OCI-LY3 (cell line): ENCODE measurements at regions not wholly inside any gene's neighbourhood (a gene's known extent, or its start where the extent isn't known, plus 50 kb on each side); places are given as distances from the start of the nearest gene placed in this dataset.

ENCODE experiments used
- H2AFZ ChIP-seq: fragments of 200-600, 300-600 bp; shearing (Covaris generic); 2 replicates; pipeline ENCODE4 v1.6.0; 2014; ENCODE audit warnings: antibody characterized with exemption, low read depth, low read length
- H3K27ac ChIP-seq: fragments of 200-600, 300-600 bp; sonication (generic); 2 replicates; pipeline ENCODE4 v1.5.1; 2014; ENCODE audit warnings: mild to moderate bottlenecking, low read length, moderate library complexity, mixed read lengths
- H3K27me3 ChIP-seq: fragments of 200-600, 300-600 bp; sonication (generic); 2 replicates; pipeline ENCODE4 v1.6.1; 2014; ENCODE audit warnings: low read depth, low read length, mixed read lengths
- H3K36me3 ChIP-seq: fragments of 200-600, 300-600 bp; sonication (generic); replicated peaks from 2 replicates; pipeline ENCODE3; 2014; ENCODE audit warnings: low read depth, low read length, mixed read lengths
- H3K4me1 ChIP-seq: fragments of 300-600, 200-600 bp; sonication (generic); 2 replicates; pipeline ENCODE4 v1.6.1; 2014; ENCODE audit warnings: low read length, mixed read lengths
- H3K4me2 ChIP-seq: fragments of 200-600, 300-600 bp; sonication (generic); 2 replicates; pipeline ENCODE4 v1.6.1; 2014; ENCODE audit warnings: low read length, mixed read lengths
- H3K4me3 ChIP-seq: fragments of 300-600, 200-600 bp; sonication (generic); 2 replicates; pipeline ENCODE4 v1.5.1; 2014; ENCODE audit warnings: antibody characterized with exemption, mild to moderate bottlenecking, low read length, moderate library complexity
- H3K79me2 ChIP-seq: fragments of 300-600, 200-600 bp; shearing (Covaris generic); 2 replicates; pipeline ENCODE4 v1.6.1; 2014; ENCODE audit warnings: mild to moderate bottlenecking, low read length, mixed read lengths
- H3K9ac ChIP-seq: fragments of 300-600, 200-600 bp; shearing (Covaris generic); 2 replicates; pipeline ENCODE4 v1.6.0; 2014; ENCODE audit warnings: mild to moderate bottlenecking, low read length, moderate library complexity
- H3K9me3 ChIP-seq: fragments of 200-600, 300-600 bp; shearing (Covaris generic); 2 replicates; pipeline ENCODE4 v1.6.1; 2014; ENCODE audit warnings: low read length, mixed read lengths; ENCODE audit not compliant: insufficient read depth
- H4K20me1 ChIP-seq: fragments of 200-600, 300-600 bp; sonication (generic); 2 replicates; pipeline ENCODE4 v1.6.1; 2016; ENCODE audit warnings: low read length, mixed read lengths; ENCODE audit not compliant: insufficient read depth
- CTCF ChIP-seq: fragments of 200-600, 300-600 bp; sonication (generic); IDR thresholded peaks from 2 replicates; pipeline ENCODE4 v1.5.1; 2014; ENCODE audit warnings: antibody characterized with exemption, low read length, low read depth
- EZH2phosphoT487 ChIP-seq: fragments of 200-600 bp; shearing (Covaris generic); IDR thresholded peaks from 2 replicates; pipeline ENCODE4 v1.6.1; 2018; ENCODE audit warnings: antibody characterized with exemption, mixed run types, low read depth

DNA sequence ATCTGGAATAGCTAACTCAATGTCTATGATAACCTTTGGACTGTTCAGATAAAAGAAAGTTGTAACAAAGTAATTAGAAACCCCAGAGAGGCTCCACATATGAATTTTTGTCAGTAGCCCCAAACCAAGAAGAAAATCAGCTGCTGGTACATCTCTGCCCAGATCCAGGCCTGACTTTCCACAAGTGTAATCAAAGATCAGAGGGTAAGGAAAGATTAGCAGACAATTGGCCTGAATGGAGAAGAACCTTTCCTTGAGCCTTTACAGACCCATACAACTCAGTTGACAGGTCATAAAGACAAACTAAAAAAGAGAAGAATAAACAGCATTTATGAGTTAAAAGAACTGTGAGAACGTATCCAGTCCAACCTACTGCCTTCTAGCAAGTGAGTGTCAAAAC is 366.7 kb upstream of the PKN2 start:
- H3K4me3 ChIP-seq: no peak overlapping the region
- peaks cover 6% of the 10 kb centered on the region for H3K4me1 ChIP-seq
- no peaks in the 10 kb centered on the region for H3K27me3 ChIP-seq
- TF ChIP-seq CTCF: no peak
- no peak for TF ChIP-seq EZH2phosphoT487
- no peaks in the 10 kb centered on the region for H3K79me2 ChIP-seq
- H3K27ac ChIP-seq: no peak overlapping the region
- no peaks in the 10 kb centered on the region for H3K9me3 ChIP-seq
- no peaks in the 10 kb centered on the region for H4K20me1 ChIP-seq
- H3K4me2 ChIP-seq: no peak overlapping the region
- no peak overlapping the region for H2AFZ ChIP-seq
- no peaks in the 10 kb centered on the region for H3K36me3 ChIP-seq
- H3K9ac ChIP-seq: no peak overlapping the region

DNA sequence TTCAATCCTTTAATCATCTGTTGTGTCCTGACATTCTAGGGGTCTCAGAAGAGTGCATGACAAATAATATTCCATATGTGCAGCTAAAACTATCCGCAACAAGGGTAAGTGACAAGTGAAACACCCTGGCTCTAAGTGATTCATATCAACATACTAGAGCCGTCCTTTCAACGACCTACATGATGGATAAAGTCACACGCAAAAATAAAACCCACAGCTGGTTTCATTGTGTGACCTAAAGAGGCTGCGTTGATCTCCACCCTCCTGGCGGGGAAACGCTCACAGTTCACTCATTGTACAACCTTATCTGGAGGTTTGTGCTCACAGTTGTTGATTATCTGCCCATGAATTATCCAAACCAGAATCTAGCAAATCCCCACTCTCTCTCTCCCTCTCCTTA is 365.3 kb upstream of the PKN2 start:
- Histone ChIP-seq H4K20me1 (no peaks in the 10 kb centered on the region), H3K9ac (no peak overlapping the region), H3K4me3 (no peak overlapping the region), H3K27ac (no peak overlapping the region), H3K36me3 (no peaks in the 10 kb centered on the region), H2AFZ (no peak overlapping the region), H3K79me2 (no peaks in the 10 kb centered on the region), H3K9me3 (no peaks in the 10 kb centered on the region), H3K27me3 (no peaks in the 10 kb centered on the region), H3K4me2 (no peak overlapping the region), H3K4me1 (peaks cover 6% of the 10 kb centered on the region)
- no peak for TF ChIP-seq CTCF
- TF ChIP-seq EZH2phosphoT487: no peak

DNA sequence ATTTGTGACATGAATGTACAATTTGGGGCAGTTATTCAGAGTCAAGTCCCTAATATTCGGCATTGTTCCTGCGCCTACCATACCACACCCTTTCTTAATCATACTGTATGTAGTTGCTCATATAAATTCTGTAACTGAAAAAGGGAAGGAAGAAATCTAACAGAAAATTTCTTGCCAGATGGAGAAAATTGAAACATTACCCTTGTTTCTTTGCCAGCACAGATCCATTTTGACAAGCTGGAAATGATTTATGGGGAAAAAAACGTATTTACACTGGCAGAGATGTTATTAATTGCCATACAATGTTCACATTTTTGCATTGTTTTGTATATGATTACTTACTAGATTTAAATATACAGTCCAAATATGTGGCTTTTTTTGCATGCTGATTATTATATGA is 363.8 kb upstream of the PKN2 start:
- Histone ChIP-seq H3K9ac (no peak overlapping the region), H3K36me3 (no peaks in the 10 kb centered on the region), H3K27me3 (no peaks in the 10 kb centered on the region), H4K20me1 (no peaks in the 10 kb centered on the region), H3K27ac (no peak overlapping the region), H3K9me3 (no peaks in the 10 kb centered on the region), H3K4me1 (peaks cover 6% of the 10 kb centered on the region), H3K79me2 (no peaks in the 10 kb centered on the region), H2AFZ (no peak overlapping the region), H3K4me2 (peak overlapping the region; percentile 13; the same call in 1 of the 2 replicates), H3K4me3 (no peak overlapping the region)
- TF ChIP-seq CTCF: no peak
- no peak for TF ChIP-seq EZH2phosphoT487

GRCh38 chr1:88321706-88322105 is 362.4 kb upstream of the PKN2 start:
- Histone ChIP-seq H2AFZ (no peak overlapping the region), H3K27me3 (no peaks in the 10 kb centered on the region), H3K9ac (no peak overlapping the region), H3K9me3 (no peaks in the 10 kb centered on the region), H3K36me3 (no peaks in the 10 kb centered on the region), H3K79me2 (no peaks in the 10 kb centered on the region), H4K20me1 (no peaks in the 10 kb centered on the region), H3K4me1 (peaks cover 6% of the 10 kb centered on the region), H3K27ac (no peak overlapping the region), H3K4me2 (no peak overlapping the region), H3K4me3 (no peak overlapping the region)
- no peak for TF ChIP-seq CTCF
- TF ChIP-seq EZH2phosphoT487: no peak
